Right ventricle myocardium superior (tissue), 1 donor: ENCODE measurements at regions not wholly inside any gene's neighbourhood (a gene's known extent, or its start where the extent isn't known, plus 50 kb on each side); places are given as distances from the start of the nearest gene placed in this dataset.
"Not testable (repeated sequence)": the region's sequence is repeated elsewhere in the genome, so short reads cannot be mapped to it uniquely, and the experiment has no call there.

Source experiments
- ATAC-seq: fragments of 200-7000 bp; cut with Tn5 transposase; one replicate; pipeline ENCODE4 v1.9.1; 2020; ENCODE audit warnings: mild to moderate bottlenecking; ENCODE audit not compliant: poor library complexity
- DNase-seq: peaks from one replicate; pipeline ENCODE4 v3.0.0-alpha.2; 2020
- intact Hi-C: fragments of 100-400 bp; cut with DNase I; formaldehyde crosslinking; loops from one replicate; pipeline ENCODE4 v1.11.2; 2022
- donor health status: DM: no; HTN: yes; CAD: no; lungs with severe emphysema.

- intact Hi-C loops = no loop called here
- DNase-seq (no peak), ATAC-seq (no peak)
Observed at GRCh38 chr4:186812592-186812991, 88.9 kb upstream of the FAT1 start.

- intact Hi-C loops = no loop called here
- no peak for ATAC-seq
- no peak for DNase-seq
Observed at GRCh38 chr4:186813377-186814068, 89.9 kb upstream of the FAT1 start.

DNA sequence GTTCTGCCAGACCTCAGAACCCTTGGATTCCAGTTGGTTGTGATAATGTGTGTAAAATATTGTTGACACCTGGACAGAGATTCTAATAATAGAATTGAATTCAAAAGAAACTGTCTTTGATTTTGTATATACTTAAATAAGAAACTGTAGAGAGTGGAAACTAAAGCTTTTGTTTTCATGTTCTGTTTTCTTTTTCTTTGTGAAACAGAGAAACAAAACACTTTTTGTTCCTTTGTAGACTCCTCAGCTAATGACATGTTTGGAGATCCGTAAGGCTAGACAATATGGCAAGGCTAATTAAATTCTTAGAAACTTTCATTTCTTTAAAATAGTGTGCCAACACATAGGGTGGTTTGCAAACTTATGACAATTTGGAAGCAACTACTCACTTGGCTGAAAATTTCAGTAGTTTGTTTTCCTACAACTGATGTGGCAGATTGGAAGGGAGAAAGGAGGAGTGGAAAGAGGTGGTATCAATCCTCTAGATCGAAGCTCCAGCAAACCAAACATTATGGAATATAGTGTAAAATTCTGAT is 90.9 kb upstream of the FAT1 start:
- intact Hi-C loops = no loop called here
- no peak for DNase-seq

GRCh38 chr4:186819342-186820086 is 95.9 kb upstream of the FAT1 start:
- DNase-seq = no peak
- ATAC-seq = no peak
- intact Hi-C loops = no loop called here

More for the DNA sequence above, 90.9 kb upstream of the FAT1 start:
- no peak for ATAC-seq

- ATAC-seq (no peak), DNase-seq (peak; percentile 67)
- intact Hi-C loops = no loop called here
Observed at GRCh38 chr4:186820391-186820891, 96.8 kb upstream of the FAT1 start.

GRCh38 chr4:186823989-186824388 is 100.3 kb upstream of the FAT1 start:
- ATAC-seq (no peak), DNase-seq (no peak)
- intact Hi-C loops = no loop called here

DNA sequence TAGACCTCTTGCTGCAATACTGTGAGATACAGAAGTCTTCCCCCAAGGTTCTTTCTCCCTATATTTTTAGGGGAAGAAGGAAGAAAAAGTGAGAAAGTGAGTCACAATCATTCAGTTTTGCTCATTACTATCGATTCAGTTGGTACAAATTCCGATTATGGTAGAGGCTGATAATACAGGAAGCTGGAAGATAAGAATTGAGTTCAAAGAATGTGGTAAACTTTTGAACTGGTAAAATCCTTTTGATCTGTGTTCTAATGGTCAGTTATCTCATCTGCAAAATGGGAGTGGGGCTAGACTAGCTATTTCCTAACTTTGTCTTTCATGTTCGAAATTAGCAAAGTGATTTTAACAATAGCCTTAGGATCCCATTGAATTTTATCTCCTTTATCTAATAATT is 101.4 kb upstream of the FAT1 start:
- no peak for ATAC-seq
- intact Hi-C loops = no loop called here
- DNase-seq = no peak

GRCh38 chr4:186826006-186826405 is 102.3 kb upstream of the FAT1 start:
- DNase-seq (no peak), ATAC-seq (no peak)
- intact Hi-C loops = no loop called here

DNA sequence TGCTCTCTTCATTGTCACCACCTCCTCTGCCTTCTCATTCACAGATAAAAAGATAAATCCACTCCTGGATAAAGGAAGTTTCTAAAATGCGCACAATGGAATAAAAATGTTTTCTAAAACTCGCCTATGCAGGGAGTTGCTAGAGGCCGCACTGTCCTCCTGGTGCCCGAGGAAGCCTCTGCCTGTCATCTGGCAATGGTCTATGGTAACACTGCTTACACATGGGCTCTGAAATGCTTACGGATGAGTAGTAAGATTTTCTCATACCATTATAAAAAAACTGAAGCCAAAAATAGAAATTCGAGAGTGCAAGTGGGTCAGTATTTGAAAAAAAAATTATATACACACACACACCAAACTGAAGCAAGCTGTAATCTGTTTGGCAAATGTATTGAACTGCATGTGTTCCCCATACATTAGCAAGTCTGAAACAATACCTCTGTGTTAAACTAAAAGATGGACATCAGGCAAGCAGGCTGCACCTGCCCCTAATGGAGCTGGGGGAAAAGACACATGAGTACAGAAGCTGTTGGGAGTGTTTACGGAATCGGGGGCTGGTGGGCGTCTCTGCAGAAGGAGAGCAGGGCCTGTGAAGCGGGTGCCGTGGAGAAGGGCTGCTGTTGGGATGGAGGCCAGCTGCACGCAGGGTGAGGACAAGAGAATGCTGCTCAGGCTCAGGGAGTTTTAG is 103.3 kb upstream of the FAT1 start:
- no peak for DNase-seq
- intact Hi-C loops = no loop called here
- ATAC-seq = no peak

- DNase-seq = no peak
- no peak for ATAC-seq
- intact Hi-C loops = no loop called here
Observed at GRCh38 chr4:186827534-186827897, 103.9 kb upstream of the FAT1 start.

- ATAC-seq = no peak
- DNase-seq = no peak
- intact Hi-C loops = no loop called here
Observed at GRCh38 chr4:186829097-186829496, 105.4 kb upstream of the FAT1 start.

- no peak for DNase-seq
- intact Hi-C loops = no loop called here
- ATAC-seq = no peak
Observed at GRCh38 chr4:186829740-186830449, 106.2 kb upstream of the FAT1 start.

- intact Hi-C loops = no loop called here
- ATAC-seq = no peak
- no peak for DNase-seq
Observed at GRCh38 chr4:186831574-186831973, 107.9 kb upstream of the FAT1 start.

DNA sequence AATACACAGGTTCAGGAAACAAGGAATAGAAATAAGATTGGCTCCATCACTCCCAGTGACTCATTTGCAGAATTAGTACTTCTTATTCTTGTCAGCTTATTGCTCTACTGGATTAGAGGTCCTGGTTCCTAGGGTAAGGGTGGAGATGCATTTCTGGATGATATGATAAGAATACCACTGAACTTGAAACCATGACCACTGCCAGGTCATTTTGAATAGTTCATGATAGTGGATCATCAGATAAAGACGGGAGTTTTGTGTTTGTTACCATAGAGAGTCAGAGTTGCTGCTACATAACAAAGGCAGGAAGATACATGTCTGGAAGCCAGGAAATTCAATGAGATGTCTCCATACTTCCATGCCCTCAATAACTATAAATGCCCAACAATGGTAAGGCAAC is 109.2 kb upstream of the FAT1 start:
- ATAC-seq (no peak), DNase-seq (no peak)
- intact Hi-C loops = no loop called here

GRCh38 chr4:186837463-186837862 is 113.8 kb upstream of the FAT1 start:
- DNase-seq, ATAC-seq, intact Hi-C loops: not testable (repeated sequence)

DNA sequence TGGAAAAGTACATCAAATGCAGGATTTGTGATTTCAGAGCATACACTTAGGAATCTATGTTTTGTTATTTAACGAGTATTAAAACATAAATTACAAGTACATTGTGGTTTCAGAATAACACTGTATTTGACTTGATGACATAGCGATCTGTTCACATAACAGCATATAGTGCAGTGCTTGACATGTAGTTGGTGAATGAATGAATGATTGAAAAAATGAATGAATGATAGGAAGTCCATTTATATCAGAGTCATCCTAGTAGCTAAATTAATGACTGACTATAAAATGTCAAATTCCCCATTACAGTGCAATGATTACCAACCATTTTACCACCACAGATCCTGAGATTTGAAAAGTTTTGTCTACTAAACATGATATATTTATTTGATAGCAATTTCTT is 114.6 kb upstream of the FAT1 start:
- ATAC-seq = no peak
- intact Hi-C loops = no loop called here

DNA sequence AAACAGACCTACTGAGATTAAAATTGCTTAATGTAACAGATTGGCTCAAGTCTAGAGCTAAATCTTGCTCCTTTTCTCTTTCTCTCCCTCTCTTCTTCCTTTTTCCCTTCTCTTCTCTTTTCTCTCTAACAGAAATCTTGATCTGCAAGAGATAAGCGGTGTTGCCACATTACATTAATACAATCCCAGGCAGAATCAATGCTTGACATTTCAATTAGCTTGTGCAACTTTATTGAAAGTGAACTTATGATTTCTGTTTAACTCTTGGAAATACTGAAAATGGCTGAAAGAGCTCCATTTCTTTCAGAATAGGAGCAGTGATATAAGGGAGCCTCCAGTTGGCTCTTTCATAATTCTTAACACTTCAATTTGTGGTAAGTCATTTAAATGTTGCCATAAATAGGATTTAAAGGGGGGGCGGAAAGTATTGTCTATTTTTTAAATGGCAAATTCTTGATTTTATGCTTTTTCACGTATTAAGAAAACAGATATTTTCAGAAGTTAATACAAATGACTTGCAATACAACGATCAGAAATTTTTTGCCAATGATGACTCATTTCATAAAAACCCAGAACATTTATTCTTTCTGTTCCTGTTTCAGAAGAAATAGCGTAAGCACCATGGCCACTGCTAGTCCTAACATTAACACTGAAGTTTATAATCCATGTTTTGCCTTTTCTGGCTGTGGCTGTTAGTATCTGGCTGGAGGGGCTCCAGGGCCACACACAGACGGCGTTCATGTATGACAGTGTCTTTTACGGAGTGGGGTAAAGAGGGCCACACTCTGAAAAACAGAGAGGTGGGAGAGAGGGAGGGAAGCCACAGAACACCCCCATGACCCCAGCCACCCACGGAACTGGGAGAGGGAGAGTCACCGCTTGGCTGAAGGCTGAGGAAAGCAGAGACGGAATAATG is 115.7 kb upstream of the FAT1 start:
- ATAC-seq = peak; percentile 38
- intact Hi-C loops = no loop called here
- DNase-seq = no peak

More for the DNA sequence above, 114.6 kb upstream of the FAT1 start:
- DNase-seq = no peak

DNA sequence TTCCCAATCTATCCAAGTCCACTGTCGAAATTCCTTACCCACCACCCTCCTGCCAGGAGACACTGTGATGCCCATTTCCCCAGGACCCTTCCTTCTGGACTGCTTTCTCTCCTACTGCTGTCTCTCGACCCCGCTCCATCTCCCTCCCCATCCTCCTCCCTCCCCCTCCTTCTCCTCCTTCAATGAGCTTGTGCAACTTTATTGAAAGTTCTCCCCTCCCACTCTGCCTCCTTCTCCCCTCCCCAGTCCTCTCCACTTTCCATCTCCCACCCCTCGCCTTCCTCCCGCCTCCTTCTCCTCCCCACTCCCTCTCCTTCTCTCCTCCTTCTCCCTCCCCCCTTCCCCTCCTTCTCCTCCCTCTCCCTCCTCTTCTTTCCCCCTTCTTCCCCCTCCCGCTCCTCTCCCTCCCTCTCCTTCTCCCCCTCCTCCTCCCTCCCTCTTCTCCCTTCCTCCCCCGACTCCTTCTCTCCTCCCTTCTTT is 116.6 kb upstream of the FAT1 start:
- peak; percentile 53 for DNase-seq
- peak; percentile 70 for ATAC-seq
- intact Hi-C loops = no loop called here
